HG02981 (cell line): ENCODE measurements at regions not wholly inside any gene's neighbourhood (a gene's known extent, or its start where the extent isn't known, plus 50 kb on each side); places are given as distances from the start of the nearest gene placed in this dataset.
"Not testable (repeated sequence)": the region's sequence is repeated elsewhere in the genome, so short reads cannot be mapped to it uniquely, and the experiment has no call there.

Source experiments
- ATAC-seq: cut with Tn5 transposase; IDR thresholded peaks from one replicate; pipeline ENCODE4 v1.9.1; 2021; ENCODE audit warnings: mild to moderate bottlenecking, moderate library complexity; ENCODE audit not compliant: unreplicated experiment

DNA sequence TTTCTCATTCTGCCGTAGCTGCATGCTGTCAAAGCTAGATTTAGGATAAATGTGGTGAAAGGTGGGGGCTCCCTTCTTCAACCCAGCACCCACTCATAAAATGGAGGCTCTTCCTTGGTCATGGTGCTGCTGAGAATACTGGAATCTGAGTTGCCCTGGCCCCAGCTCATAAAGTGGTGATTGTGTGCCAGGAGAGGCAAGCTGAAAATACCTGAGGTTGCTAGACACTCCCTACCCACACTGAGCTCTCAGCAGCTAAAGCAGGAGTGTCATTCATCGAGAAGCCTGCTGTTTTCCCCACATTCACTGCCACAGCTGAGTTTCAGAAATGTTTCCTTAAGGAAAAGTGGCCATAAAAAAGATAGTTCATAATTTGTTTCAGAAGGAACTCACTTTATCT, 297.1 kb upstream of the RBMS1 start:
- ATAC-seq = no peak

DNA sequence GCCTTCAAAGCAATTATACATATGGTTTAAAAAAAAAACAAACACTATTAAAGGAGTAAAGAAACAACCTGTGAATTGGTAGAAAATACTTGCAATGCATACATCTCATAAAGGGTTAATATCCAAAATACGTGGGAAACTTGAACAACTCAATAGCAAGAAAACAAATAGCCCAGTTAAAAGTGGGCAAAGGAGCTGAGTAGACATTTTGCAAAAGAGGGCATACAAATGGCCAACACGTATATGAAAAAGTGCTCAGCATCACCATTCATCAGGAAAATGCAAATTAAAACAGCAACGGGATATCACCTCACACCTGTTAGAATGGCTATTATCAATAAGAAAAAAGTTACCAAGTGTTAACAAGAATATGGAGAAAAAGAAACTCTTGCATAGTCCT, 298.3 kb upstream of the RBMS1 start:
- no peak for ATAC-seq

DNA sequence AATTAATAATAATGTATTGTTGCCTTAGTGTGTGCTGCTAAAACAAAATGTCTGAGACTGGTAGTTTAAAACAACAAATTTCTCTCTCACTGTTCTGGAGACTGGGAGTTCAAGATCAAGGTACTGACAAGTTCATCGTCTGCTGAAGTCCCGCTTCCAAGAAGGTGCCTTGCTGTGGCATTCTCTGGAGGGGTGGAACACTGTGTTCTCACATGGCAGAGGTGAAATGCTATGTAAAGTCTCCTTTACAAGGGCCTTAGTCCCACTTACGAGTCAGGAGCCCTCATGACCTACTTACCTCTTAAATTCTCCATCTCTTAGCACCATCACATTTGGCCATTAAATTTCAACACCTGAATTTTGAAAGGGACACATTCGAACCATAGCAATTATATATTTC, 299.2 kb upstream of the RBMS1 start:
- ATAC-seq = no peak

DNA sequence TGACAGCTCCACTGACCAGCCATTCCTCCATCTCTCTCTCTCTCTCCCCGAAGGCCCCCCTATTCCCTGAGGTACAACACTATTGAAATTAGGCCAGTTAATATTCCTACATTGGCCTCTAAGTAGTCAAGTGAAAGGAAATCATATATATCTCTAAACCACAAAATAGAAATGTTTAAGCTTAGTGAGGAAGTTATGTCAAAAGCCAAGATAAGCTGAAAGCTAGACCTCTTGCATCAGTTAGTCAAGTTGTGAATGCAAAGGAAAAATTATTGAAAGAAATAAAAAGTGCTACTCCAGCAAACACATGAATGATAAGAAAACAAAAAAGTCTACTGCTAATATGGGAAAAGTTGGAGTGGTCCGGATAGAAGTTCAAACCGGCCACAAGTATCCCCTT, 301.3 kb upstream of the RBMS1 start:
- ATAC-seq = no peak

DNA sequence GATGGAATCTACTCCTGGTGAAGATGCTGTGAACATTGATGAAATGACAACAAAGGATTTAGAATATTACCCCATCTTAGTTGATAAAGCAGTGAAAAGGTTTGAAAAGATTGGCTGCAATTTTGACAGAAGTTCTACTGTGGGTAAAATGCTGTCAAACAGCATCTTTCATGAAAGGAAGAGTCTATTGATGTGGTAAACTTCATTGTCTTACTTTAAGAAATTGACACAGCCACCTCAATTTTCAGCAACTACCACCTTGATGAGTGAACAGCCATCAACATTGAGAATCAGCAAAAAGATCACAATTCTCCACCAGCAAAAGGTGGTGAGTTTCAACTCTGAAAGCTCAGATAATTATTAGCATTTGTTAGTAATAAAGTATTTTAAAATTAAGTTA, 310.3 kb upstream of the RBMS1 start:
- no peak for ATAC-seq

DNA sequence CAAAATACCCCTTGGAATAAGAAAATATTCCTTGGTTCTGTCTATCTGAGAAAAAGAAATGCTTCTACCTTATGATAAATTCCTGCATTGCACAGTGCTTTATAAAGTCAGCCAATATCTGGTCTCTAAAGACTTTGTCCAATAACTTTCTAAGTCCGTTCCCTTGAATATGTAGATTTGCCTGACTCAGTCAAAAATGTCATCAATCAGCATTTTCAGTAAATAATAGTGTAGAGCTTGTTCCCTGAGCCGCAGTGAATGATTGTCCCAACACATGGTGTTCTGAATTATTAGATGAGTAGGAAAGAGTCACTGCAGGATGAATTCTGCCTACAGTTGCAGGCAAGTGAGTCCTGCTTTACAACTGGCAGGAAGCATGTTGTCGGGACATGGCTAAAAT, 316.8 kb upstream of the RBMS1 start:
- ATAC-seq = no peak

DNA sequence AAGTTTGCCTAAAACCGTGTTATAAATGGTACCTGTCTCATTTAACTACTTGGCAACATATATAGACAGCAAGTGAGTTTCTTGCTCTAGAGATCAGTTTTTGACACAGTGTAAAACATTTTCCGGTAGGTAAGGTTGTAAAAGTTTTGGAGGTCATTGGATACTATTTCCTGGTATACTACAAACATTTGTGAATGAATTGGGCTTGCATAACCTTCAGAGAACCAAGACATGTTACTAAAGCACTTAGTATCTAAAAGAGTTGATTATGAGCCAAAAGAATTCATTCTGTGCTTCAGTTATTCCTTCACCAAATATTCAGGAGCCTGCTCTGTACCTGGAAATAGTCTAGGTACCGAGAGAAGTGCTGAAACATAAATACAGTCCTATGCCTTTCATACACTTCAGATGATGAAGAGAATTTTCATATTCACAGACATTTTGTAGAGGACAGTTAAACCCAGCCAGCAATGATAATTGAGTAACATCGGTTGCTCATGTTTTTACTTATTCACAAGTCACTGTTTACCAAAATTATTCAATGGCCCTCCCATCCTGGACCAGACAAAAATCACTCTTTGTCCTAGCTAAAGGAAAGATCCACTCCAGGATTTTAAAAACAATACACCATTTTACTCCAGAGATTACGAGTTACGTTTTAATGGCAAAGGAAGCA, 319.4 kb upstream of the RBMS1 start:
- no peak for ATAC-seq

DNA sequence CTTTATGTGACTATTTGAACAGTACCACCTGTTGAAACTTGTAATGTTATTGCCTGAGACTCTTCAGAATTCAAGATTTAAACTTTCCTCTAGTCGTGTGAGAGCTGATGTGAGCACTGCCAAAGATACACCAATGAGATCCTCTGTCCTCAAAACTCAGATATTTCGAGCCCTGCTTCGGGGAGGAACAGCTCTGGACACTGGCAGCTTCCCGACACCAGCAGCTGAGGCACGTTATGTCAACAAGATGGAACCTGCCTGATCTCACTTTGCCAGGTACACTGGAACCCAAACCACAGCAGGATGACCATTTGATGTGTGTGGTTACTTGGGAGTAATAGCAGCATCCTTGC, 319.9 kb upstream of the RBMS1 start:
- ATAC-seq = no peak

DNA sequence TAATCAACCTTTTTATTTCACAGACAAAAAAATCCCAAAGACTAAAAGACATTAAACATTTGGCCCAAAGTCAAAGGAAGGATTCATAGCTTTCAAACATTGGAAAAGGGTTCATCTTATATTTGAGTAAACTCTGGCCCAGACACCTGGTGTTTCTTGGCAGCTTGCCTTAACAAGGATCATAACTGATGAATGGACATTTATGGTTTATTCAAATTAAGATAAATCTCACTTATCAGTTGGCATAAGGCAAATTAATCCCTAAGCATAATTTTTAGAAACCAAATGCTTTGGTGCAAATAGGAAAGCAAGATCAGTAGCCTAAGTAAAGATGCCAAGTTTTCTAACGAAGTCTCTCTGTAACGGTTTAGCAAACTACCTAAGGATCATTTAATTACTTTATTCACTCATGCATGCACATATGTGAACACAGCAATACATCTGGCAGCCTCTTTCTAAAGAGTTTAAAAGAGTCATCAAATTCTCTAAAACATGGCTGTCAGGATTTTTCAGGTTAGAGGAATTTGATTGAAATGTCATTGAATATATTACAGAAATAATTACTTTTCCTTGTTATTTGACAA, 323.4 kb upstream of the RBMS1 start:
- ATAC-seq = no peak

DNA sequence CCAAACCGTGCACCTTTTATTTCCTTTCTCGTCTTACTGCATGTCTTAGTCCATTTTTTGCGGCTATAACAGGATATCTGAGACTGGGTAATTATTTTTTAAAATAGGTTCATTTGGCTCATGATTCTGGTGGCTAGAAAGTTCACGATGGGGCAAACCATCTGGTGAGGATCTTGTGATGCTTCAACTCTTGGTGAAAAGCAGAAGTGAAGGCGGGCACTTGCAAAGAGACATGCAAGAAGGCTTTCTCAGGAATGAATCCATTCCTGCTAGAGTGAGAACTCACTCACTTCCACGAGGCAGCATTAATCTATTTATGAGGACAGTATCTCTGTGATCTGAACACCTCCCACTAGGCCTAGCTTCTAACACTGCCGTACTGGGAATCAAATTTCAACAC, 327.1 kb upstream of the RBMS1 start:
- no peak for ATAC-seq

DNA sequence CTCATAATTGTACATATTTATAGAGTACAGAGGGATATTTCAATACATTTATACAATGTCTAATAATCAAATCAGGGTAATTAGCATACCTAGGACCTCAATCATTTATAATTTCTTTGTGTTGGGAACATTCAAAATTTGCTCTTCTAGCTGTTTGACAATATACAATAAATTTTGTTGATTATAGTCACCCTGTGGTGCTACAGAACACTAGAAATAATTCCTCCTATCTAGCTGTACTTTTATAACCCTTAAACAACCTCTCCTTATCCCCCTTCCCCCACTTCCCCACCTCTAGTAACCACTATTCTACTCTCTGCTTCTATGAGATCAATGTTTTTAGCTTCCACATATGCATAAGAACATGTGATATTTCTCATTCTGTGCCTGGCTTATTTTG, 328.4 kb upstream of the RBMS1 start:
- no peak for ATAC-seq

DNA sequence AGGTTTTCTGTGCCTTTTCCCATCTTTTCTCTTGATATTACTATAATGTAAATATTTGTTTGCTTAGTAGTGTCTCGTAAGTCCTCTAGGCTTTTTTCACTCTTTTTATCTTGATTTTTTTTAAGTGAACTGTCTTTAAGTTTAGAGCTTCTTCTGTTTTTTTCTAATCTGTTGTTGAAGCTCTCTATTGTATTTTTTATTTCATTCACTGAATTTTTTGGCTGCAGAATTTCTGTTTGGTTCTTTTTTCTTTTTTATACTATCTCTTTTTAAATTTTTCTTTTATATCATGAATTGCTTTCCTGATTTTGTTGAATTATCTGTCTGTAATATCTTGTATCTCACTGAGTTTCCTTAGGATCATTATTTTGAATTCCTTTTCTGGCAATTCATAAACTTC, 331.8 kb upstream of the RBMS1 start:
- ATAC-seq = no peak

DNA sequence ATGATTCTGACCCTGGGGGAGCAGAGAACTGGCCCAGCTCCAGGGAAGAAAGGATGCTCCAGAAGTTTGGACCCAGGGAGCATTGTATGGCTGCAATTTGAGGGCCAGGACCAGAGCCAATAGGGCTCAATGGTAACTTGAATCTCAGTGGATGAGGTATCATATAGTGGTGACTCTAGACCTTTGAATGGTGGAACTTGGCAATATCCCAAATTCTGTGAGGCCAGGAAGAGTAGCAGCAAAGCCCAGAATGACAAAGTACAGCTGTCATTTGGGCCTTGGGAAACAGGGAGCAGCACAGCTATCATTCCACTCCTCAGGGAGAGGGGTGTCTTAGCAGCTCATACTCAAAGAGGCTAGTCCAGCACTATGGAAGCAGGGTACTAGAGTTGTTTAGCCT, 332.9 kb upstream of the RBMS1 start:
- ATAC-seq = no peak

DNA sequence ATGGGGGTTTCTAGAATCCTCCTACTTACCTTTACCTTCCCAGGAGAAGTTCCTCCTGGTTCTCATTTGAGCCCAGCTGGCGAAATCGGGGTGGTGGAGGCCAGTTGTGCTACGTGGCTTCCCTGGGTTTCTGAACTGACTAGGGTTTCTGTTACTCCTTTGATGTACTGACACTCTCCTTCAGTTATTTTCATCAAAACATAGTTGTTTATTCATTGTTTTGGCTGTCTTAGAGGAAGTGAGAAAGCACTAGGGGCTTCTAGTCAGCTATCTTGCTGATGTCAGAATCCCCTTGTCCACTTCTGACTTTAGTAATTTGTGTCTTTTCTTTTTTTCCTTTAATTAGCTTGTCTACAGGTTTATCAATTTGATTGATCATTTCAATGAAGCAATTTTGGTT, 332.2 kb upstream of the TANK start:
- ATAC-seq = no peak

DNA sequence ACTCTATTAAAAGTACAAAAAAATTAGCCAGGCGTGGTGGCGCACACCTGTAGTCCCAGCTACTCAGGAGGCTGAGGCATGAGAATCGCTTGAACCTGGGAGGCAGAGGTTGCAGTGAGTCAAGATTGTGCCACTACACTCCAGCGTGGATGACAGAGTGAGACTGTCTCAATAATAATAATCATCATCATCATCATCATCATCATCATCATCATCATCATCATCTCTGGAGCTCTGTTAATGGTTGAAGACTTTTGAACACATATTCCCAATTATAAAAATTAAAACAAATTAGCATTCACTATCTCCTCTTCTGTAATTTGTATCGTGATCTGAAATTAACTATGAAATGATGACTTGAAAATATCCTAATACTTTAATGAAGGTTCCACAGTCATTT, 327.8 kb upstream of the TANK start:
- not testable (repeated sequence) for ATAC-seq

DNA sequence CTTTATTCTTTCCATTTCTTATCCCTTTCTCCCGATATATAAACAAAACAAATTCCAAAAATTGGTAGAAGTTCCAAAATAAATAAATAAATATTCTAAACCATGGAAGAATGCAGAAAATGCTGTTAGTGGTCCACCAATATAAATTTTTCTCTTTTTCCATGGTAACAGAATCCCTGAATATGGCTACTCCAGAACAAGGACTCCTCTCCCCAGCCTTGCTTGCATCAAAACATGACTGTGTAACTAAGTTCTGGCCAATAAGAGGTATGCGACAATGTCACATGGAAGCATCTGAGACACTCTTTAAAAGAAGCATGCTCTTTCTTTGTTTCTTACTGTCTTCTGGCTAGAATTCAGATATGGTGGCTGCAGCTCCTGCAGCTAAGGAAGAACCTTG, 325.1 kb upstream of the TANK start:
- no peak for ATAC-seq

DNA sequence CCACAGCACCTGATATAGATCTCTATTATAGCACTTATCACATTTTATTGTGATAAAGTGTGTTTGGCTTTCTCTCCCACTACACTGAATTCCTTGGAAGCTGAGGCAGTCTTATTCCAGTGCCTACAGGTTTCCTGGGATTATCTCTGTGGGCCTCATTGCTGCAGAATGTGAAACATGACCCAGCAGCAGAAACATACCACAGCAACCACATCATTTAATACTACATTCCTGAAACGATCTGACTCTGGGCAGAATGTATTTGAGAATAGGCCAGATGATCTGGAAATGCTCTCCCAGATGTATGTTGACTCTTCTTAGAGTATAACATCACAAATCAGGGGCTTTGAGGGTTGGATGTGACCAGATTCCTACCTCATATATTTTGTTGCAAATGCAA, 323.5 kb upstream of the TANK start:
- ATAC-seq = no peak

DNA sequence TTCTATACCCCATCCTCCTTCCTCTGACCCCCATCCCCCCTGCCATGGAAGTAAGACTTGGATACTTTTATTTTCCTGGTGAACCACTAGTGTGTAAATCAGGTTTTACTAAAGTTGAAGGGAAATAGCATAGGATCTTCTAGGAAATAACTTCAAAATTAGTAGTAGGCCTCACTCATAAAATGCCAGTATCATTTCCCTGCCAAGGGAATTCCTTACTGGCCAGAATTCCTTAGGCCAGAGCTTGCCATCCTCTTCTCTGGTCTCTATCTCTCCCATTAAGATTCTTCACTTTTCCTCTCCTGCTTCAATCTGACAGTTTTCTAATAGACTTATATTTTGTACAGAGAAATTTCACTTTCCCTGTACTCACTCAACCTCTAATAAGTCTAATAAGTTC, 322.8 kb upstream of the TANK start:
- no peak for ATAC-seq

DNA sequence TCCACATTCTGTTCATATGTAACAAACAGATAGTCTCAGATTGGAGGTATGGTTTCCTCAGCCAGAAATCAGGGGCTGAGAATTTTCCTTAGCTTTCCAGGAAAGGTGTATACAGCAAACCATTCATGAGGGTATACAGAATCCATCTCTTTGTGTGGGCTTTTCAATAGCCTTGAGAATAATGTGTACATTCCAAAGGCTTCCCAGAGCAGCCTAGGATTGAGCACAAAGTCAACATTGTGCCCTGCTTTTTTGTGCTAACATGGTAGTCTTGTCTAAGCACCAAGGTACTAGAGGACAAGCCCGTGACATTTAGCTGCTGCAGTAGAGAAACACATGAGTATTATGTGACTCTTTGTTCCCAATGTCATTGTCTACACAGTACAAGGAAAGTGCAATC, 322.1 kb upstream of the TANK start:
- ATAC-seq = no peak

DNA sequence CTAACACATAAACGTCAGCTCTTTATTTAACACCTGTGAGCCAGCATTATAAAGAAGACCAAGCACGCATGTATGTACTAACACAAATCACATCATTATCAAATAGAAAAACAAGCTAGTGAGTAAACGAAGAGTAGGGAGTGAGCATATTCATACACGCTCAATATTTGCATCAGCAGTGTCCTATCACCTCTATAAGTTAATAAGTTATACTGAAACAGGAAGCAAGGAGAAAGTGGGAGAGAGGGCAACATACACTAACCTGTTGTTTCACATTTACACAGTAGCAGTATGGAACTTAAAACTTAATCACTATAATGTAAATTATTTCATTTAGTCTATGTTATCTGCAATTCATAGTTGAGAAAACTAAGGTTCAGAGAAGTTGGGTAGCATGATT, 321.5 kb upstream of the TANK start:
- no peak for ATAC-seq

DNA sequence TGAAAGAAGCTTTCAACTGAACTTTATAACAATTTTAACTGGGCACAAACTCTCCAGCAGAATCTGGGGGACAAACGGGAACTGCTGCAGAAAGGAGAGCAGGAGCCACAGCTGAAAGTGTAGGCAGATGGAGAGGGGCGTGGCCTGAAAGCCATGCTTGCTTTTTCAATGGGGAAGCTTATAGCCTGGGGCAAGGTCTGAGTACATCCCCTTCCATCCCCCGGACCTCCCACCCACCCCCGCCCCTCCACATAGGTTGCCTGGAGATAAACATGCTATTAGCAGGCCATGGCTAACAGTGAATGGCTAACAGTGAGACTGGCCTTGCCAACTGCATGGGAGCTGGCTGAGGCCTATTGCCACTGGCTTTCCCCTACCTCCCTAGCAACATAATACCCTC, 317.9 kb upstream of the TANK start:
- no peak for ATAC-seq

DNA sequence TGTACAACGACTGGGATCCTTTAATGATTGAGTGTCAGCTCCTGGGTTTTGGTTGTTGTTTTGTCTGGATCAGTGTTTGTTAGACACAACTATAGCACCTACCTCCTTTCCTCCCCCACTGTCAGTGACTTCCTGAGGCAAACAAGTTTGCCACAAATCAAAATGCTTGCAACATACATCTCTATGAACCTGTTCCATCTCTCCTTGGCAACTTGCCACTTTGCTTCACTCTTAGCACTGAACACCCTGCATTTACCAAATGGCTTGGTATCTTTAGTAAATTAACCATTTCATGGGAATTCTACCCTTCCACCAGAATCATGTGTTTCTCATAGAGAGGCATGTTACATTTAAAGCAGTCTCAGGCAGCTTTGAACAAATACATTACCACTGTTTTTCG, 301.1 kb upstream of the TANK start:
- no peak for ATAC-seq

DNA sequence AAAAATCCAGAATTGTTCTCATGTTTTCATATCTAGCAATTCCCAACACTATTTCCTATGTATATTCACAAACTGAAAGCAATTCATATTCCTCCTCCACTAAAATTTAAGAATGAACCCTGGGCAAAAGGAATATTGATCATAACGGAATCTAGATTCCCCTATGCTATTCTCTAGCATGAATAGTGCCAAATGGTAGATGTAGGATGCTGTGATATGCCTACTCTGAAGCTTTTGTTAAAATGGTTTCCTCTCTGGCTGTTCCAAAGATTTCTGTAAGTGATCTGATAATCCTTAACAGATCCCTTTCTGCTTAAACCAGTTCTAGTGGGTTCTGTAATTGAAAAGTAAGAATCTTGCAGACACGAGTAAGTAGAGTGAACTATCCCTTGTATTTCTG, 298.0 kb upstream of the TANK start:
- no peak for ATAC-seq
